Neural cell (in vitro differentiated cells): ENCODE measurements at regions not wholly inside any gene's neighbourhood (a gene's known extent, or its start where the extent isn't known, plus 50 kb on each side); places are given as distances from the start of the nearest gene placed in this dataset.

Experiments used
- EP300 ChIP-seq: fragments of 450-650 bp; conservative IDR thresholded peaks from 2 replicates; pipeline ENCODE4 v1.6.1; 2014; ENCODE audit warnings: antibody characterized with exemption, mild to moderate bottlenecking, moderate library complexity; ENCODE audit not compliant: poor library complexity, severe bottlenecking
- EZH2 ChIP-seq: fragments of 200-600, 300-800 bp; shearing (Covaris generic), sonication (generic); IDR thresholded peaks from 2 replicates; pipeline ENCODE4 v1.6.1; 2014; ENCODE audit warnings: antibody characterized with exemption, low read length, borderline replicate concordance, mild to moderate bottlenecking; ENCODE audit not compliant: insufficient read depth, poor library complexity, severe bottlenecking
- MXI1 ChIP-seq: fragments of 450-650 bp; conservative IDR thresholded peaks from 2 replicates; pipeline ENCODE4 v1.6.1; 2014; ENCODE audit warnings: antibody characterized with exemption, mild to moderate bottlenecking; ENCODE audit not compliant: poor library complexity, severe bottlenecking
- POLR2AphosphoS5 ChIP-seq: IDR thresholded peaks from 2 replicates; pipeline ENCODE4 v1.6.1; 2012
- REST ChIP-seq: IDR thresholded peaks from 2 replicates; pipeline ENCODE4 v1.6.1; 2012; ENCODE audit warnings: borderline replicate concordance
- SMC3 ChIP-seq: fragments of 450-650 bp; conservative IDR thresholded peaks from 2 replicates; pipeline ENCODE4 v1.6.1; 2014; ENCODE audit warnings: antibody characterized with exemption, mild to moderate bottlenecking, moderate library complexity; ENCODE audit not compliant: poor library complexity
- TAF1 ChIP-seq: IDR thresholded peaks from 2 replicates; pipeline ENCODE4 v1.6.1; 2012; ENCODE audit warnings: low read depth
- TF ChIP-seq, protein P1 (sequence below): fragments of 450-650 bp; IDR thresholded peaks from 2 replicates; pipeline ENCODE4 v1.5.1; 2014; ENCODE audit warnings: antibody characterized with exemption, mild to moderate bottlenecking, moderate library complexity; ENCODE audit not compliant: poor library complexity, severe bottlenecking

DNA sequence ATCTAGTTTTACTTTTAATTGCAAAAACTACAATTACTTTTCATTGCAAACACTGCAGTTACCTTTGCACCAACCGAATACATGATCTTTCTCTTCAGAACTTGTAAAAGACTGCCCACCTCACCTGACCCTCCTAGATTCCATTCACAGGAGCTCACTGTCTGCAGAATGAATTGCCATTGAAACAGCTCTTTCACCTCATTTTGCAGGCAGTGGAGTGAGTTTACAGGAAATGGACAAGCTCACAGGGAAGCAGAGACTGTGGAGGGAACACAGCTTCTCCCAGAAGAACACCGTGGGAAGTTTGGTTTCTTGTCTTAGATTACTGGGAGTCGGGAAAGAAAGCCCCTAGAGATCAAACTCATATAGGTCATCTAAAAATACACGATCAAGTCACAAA lies 439.7 kb upstream of the RBFOX1 start:
- TF ChIP-seq EP300 (no peak), TAF1 (no peak), REST (no peak), SMC3 (no peak), POLR2AphosphoS5 (no peak), EZH2 (no peak), MXI1 (no peak)
- TF ChIP-seq, protein P1, sequence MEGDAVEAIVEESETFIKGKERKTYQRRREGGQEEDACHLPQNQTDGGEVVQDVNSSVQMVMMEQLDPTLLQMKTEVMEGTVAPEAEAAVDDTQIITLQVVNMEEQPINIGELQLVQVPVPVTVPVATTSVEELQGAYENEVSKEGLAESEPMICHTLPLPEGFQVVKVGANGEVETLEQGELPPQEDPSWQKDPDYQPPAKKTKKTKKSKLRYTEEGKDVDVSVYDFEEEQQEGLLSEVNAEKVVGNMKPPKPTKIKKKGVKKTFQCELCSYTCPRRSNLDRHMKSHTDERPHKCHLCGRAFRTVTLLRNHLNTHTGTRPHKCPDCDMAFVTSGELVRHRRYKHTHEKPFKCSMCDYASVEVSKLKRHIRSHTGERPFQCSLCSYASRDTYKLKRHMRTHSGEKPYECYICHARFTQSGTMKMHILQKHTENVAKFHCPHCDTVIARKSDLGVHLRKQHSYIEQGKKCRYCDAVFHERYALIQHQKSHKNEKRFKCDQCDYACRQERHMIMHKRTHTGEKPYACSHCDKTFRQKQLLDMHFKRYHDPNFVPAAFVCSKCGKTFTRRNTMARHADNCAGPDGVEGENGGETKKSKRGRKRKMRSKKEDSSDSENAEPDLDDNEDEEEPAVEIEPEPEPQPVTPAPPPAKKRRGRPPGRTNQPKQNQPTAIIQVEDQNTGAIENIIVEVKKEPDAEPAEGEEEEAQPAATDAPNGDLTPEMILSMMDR, result no peak
